ENCODE measurements at regions not wholly inside any gene's neighbourhood (a gene's known extent, or its start where the extent isn't known, plus 50 kb on each side); places are given as distances from the start of the nearest gene placed in this dataset.

DNA sequence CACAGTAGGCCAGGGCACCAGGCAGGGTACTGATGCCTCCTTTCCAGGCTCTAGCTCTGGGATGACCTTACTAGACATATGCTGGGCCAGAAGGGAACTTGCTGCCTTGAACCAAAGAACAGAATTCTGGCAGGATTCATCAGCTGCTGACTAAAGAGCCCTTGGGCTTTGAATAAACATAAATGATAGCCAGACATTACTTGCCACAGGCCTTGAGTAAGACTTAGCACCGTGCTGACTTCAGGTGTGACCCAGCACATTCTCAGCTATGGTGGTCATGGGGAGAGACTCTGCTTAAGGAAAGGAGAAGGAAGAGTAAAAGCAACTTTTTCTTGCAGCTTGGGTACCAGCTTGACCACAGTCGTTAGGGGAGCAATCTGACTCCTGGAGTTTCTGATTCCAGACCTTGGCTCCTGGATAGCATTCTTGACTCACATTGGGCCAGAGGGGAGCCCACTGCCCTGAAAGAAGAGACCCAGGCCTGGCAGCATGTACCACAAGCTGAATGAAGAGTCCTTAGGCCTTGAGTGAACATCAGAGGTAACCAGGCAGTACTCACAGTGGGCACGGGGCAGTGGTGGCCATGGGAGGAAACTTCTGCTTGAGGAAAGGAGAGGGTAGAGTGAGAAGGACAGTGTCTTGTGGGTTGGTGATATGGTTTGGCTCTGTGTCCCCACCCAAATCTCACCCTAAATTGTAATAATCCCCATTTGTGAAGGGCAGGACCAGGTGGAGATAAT, 926.1 kb upstream of the SORCS1 start:
- intact Hi-C loops (cut with micrococcal nuclease): no loop called here
- no peaks in the 10 kb centered on the region for H3K4me1 ChIP-seq (ENCODE audit: insufficient read depth, low read length)
- no peaks in the 10 kb centered on the region for H3K27me3 ChIP-seq (ENCODE audit: low read length)
- DNase-seq (peak; percentile 3), ATAC-seq (no peak)
- no peak overlapping the region for H2AFZ ChIP-seq (ENCODE audit: low read length)
- no peaks in the 10 kb centered on the region for H3F3A ChIP-seq (ENCODE audit: low read length, unreplicated experiment)
- POLR2A ChIA-PET (ENCODE audit: unreplicated experiment): no interaction called here
- no peak overlapping the region for H3K4me2 ChIP-seq (ENCODE audit: low read length)
- H3K9ac ChIP-seq (ENCODE audit: low read length): no peak overlapping the region
- no peaks in the 10 kb centered on the region for H3K9me3 ChIP-seq (ENCODE audit: low read length)
- no peaks in the 10 kb centered on the region for H3K79me2 ChIP-seq (ENCODE audit: low read length)
- no TSS peak for BruUV-seq (replicated peaks)
- H3K36me3 ChIP-seq (ENCODE audit: low read depth, low read length): no peaks in the 10 kb centered on the region
- TF ChIP-seq EZH2phosphoT487 (IDR thresholded peaks at IDR 0.05; ENCODE audit: borderline replicate concordance, low read length): no peak
- TF ChIP-seq, protein P1, sequence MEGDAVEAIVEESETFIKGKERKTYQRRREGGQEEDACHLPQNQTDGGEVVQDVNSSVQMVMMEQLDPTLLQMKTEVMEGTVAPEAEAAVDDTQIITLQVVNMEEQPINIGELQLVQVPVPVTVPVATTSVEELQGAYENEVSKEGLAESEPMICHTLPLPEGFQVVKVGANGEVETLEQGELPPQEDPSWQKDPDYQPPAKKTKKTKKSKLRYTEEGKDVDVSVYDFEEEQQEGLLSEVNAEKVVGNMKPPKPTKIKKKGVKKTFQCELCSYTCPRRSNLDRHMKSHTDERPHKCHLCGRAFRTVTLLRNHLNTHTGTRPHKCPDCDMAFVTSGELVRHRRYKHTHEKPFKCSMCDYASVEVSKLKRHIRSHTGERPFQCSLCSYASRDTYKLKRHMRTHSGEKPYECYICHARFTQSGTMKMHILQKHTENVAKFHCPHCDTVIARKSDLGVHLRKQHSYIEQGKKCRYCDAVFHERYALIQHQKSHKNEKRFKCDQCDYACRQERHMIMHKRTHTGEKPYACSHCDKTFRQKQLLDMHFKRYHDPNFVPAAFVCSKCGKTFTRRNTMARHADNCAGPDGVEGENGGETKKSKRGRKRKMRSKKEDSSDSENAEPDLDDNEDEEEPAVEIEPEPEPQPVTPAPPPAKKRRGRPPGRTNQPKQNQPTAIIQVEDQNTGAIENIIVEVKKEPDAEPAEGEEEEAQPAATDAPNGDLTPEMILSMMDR (conservative IDR thresholded peaks at IDR 0.05; ENCODE audit: low read depth, low read length): no peak
- no peak for TF ChIP-seq EZH2 (IDR thresholded peaks at IDR 0.05; ENCODE audit: low read length, unreplicated experiment)
- CTCF ChIA-PET: interaction anchor here (0.6 kb wide), 1 partner anchor 212 kb away, joined by 3 read pairs; no protein-coding TSS in a partner anchor
- no peak overlapping the region for H3K4me3 ChIP-seq (ENCODE audit: low read length)
- H4K20me1 ChIP-seq (ENCODE audit: low read length): no peaks in the 10 kb centered on the region
- H3K27ac ChIP-seq (ENCODE audit: low read length): no peak overlapping the region
- H3K9me2 ChIP-seq (replicated peaks; ENCODE audit: low read length): no peaks in the 10 kb centered on the region

DNA sequence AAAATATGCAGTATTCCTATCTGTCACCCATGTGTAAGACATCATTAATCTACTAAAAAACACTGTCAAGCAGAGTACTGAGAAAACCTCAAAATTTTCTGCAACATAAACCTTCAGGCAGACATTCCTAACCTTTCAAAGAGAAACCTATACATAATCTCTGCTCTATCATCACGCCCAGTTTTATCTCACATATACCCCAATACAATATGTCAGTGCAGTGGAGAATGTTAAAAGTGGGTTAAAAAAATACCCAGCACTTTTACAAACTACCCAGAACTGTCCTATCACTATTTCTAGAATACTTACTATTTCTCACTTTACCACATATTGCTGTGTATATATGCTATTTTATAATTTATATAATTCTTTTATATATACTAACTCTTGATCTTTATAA, 922.0 kb upstream of the SORCS1 start:
- CTCF ChIA-PET: no interaction called here
- H3K79me2 ChIP-seq (ENCODE audit: low read length): no peaks in the 10 kb centered on the region
- H3K27me3 ChIP-seq (ENCODE audit: low read length): no peaks in the 10 kb centered on the region
- no peak overlapping the region for H3K9ac ChIP-seq (ENCODE audit: low read length)
- H3K36me3 ChIP-seq (ENCODE audit: low read depth, low read length): no peaks in the 10 kb centered on the region
- no peak overlapping the region for H3K4me3 ChIP-seq (ENCODE audit: low read length)
- BruUV-seq (replicated peaks): no TSS peak
- DNase-seq (no peak), ATAC-seq (no peak)
- intact Hi-C loops (cut with micrococcal nuclease): no loop called here
- no peak overlapping the region for H2AFZ ChIP-seq (ENCODE audit: low read length)
- H3K9me3 ChIP-seq (ENCODE audit: low read length): no peaks in the 10 kb centered on the region
- no peaks in the 10 kb centered on the region for H3K4me1 ChIP-seq (ENCODE audit: insufficient read depth, low read length)
- no peak overlapping the region for H3K4me2 ChIP-seq (ENCODE audit: low read length)
- no peaks in the 10 kb centered on the region for H3F3A ChIP-seq (ENCODE audit: low read length, unreplicated experiment)
- POLR2A ChIA-PET (ENCODE audit: unreplicated experiment): no interaction called here
- H3K27ac ChIP-seq (ENCODE audit: low read length): no peak overlapping the region
- H4K20me1 ChIP-seq (ENCODE audit: low read length): no peaks in the 10 kb centered on the region
- no peaks in the 10 kb centered on the region for H3K9me2 ChIP-seq (replicated peaks; ENCODE audit: low read length)
- TF ChIP-seq, protein P1 (conservative IDR thresholded peaks at IDR 0.05; ENCODE audit: low read depth, low read length): no peak
- TF ChIP-seq EZH2phosphoT487 (IDR thresholded peaks at IDR 0.05; ENCODE audit: borderline replicate concordance, low read length) (no peak), EZH2 (IDR thresholded peaks at IDR 0.05; ENCODE audit: low read length, unreplicated experiment) (no peak)

DNA sequence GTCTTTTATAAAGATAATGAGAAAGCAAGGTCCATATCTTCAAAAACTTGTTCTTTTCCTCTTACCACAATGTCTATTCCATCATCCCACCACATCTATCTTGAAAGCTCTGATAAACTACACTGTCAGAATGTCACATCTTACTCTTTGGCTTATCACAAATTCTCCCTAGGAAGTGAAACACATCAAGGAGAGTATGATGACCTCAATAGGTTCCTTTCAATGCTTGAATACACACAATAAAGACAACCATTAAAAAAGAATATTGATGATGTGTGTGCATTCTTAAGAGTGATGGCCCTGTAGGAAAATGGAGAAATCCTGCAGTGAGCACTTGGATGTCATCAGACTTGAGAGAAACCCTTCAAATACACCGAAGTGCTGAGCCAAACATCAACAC, 918.1 kb upstream of the SORCS1 start:
- Histone ChIP-seq H2AFZ (ENCODE audit: low read length) (no peak overlapping the region), H3F3A (ENCODE audit: low read length, unreplicated experiment) (no peaks in the 10 kb centered on the region), H3K4me3 (ENCODE audit: low read length) (no peak overlapping the region), H3K27me3 (ENCODE audit: low read length) (no peaks in the 10 kb centered on the region), H3K36me3 (ENCODE audit: low read depth, low read length) (no peaks in the 10 kb centered on the region), H3K27ac (ENCODE audit: low read length) (no peak overlapping the region), H3K4me1 (ENCODE audit: insufficient read depth, low read length) (no peaks in the 10 kb centered on the region), H4K20me1 (ENCODE audit: low read length) (no peaks in the 10 kb centered on the region), H3K9me2 (replicated peaks; ENCODE audit: low read length) (no peaks in the 10 kb centered on the region), H3K9me3 (ENCODE audit: low read length) (no peaks in the 10 kb centered on the region), H3K9ac (ENCODE audit: low read length) (no peak overlapping the region), H3K4me2 (ENCODE audit: low read length) (no peak overlapping the region), H3K79me2 (ENCODE audit: low read length) (no peaks in the 10 kb centered on the region)
- no TSS peak for BruUV-seq (replicated peaks)
- intact Hi-C loops (cut with micrococcal nuclease): no loop called here
- POLR2A ChIA-PET (ENCODE audit: unreplicated experiment): no interaction called here
- DNase-seq (no peak), ATAC-seq (no peak)
- CTCF ChIA-PET: no interaction called here
- TF ChIP-seq EZH2phosphoT487 (IDR thresholded peaks at IDR 0.05; ENCODE audit: borderline replicate concordance, low read length) (no peak), EZH2 (IDR thresholded peaks at IDR 0.05; ENCODE audit: low read length, unreplicated experiment) (no peak)
- TF ChIP-seq, protein P1 (conservative IDR thresholded peaks at IDR 0.05; ENCODE audit: low read depth, low read length): no peak
